Keratinocyte (primary cell): ENCODE measurements at regions not wholly inside any gene's neighbourhood (a gene's known extent, or its start where the extent isn't known, plus 50 kb on each side); places are given as distances from the start of the nearest gene placed in this dataset.

Experiments used
- EZH2 ChIP-seq: IDR thresholded peaks from one replicate; pipeline ENCODE4 v1.6.1; 2012; ENCODE audit warnings: inconsistent platforms, mild to moderate bottlenecking, low read length, moderate library complexity
- TF ChIP-seq, protein P1 (sequence below), 3 experiments: IDR thresholded peaks in 1 of 3; conservative IDR thresholded peaks in 1 of 3; optimal IDR thresholded peaks in 1 of 3; 2 replicates in 2 of 3; 3 replicates in 1 of 3; pipeline versions ENCODE3 to v1.5.1; 2011; ENCODE audit warnings: low read length in 3 of 3, mild to moderate bottlenecking in 3 of 3, moderate library complexity in 2 of 3, control low read depth in 1 of 3, inconsistent platforms in 1 of 3; ENCODE audit not compliant: insufficient read depth in 2 of 3; ENCODE audit errors: extremely low read depth in 1 of 3

DNA sequence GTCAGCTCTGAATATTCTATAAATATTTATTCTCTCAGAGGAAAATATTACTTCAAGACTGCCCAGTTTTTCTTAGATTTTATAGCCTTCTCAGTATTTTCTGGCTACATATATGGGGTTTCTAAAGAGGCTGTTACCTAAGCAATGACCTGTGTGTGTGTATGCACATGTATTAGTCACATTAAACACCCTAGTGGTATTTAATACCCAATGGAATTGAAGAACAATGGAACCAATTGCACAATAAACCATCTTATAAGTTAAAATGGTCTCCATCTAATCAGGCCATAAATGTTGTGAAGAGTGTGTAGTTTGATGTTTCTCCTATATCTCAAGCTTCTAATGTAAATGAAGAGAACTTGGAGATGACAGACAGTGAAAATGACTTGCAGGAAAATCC is 450.0 kb downstream of the SPATA31D1 start:
- TF ChIP-seq, protein P1, sequence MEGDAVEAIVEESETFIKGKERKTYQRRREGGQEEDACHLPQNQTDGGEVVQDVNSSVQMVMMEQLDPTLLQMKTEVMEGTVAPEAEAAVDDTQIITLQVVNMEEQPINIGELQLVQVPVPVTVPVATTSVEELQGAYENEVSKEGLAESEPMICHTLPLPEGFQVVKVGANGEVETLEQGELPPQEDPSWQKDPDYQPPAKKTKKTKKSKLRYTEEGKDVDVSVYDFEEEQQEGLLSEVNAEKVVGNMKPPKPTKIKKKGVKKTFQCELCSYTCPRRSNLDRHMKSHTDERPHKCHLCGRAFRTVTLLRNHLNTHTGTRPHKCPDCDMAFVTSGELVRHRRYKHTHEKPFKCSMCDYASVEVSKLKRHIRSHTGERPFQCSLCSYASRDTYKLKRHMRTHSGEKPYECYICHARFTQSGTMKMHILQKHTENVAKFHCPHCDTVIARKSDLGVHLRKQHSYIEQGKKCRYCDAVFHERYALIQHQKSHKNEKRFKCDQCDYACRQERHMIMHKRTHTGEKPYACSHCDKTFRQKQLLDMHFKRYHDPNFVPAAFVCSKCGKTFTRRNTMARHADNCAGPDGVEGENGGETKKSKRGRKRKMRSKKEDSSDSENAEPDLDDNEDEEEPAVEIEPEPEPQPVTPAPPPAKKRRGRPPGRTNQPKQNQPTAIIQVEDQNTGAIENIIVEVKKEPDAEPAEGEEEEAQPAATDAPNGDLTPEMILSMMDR (optimal IDR thresholded peaks at IDR 0.05 in 1 of 3, IDR thresholded peaks at IDR 0.05 in 1 of 3, conservative IDR thresholded peaks at IDR 0.05 in 1 of 3; ENCODE audit: extremely low read depth in 1 of 3, insufficient read depth in 2 of 3, low read length in 3 of 3) = no peak
- TF ChIP-seq EZH2 = no peak
